HEK293 (cell line): ENCODE measurements at regions not wholly inside any gene's neighbourhood (a gene's known extent, or its start where the extent isn't known, plus 50 kb on each side); places are given as distances from the start of the nearest gene placed in this dataset.

Source experiments
- BCL11A ChIP-seq: fragments of 450-650 bp; formaldehyde crosslinking; IDR thresholded peaks from 2 replicates; pipeline ENCODE4 v1.5.1; 2016; ENCODE audit warnings: low read depth, missing biosample characterization, missing genetic modification characterization
- ZFP41 ChIP-seq: fragments of 450-650 bp; formaldehyde crosslinking; IDR thresholded peaks from 2 replicates; pipeline ENCODE4 v1.5.1; 2016; ENCODE audit warnings: missing biosample characterization, missing genetic modification characterization, borderline replicate concordance
- ZNF350 ChIP-seq: fragments of 450-650 bp; formaldehyde crosslinking; IDR thresholded peaks from 2 replicates; pipeline ENCODE4 v1.5.0; 2017; ENCODE audit warnings: missing biosample characterization, mild to moderate bottlenecking, missing genetic modification characterization
- ZNF558 ChIP-seq: fragments of 450-650 bp; formaldehyde crosslinking; IDR thresholded peaks from 2 replicates; pipeline ENCODE4 v1.5.1; 2016; ENCODE audit warnings: missing biosample characterization, missing genetic modification characterization
- ZNF777 ChIP-seq: fragments of 450-650 bp; formaldehyde crosslinking; IDR thresholded peaks from 2 replicates; pipeline ENCODE4 v1.5.1; 2017; ENCODE audit warnings: missing biosample characterization, missing genetic modification characterization, borderline replicate concordance
- TF ChIP-seq, protein P1 (sequence below): fragments of 450-650 bp; formaldehyde crosslinking; IDR thresholded peaks from 2 replicates; pipeline ENCODE4 v1.5.1; 2016; ENCODE audit warnings: missing biosample characterization, missing genetic modification characterization
- TF ChIP-seq, protein P2 (sequence below): fragments of 450-650 bp; formaldehyde crosslinking; optimal IDR thresholded peaks from 2 replicates; pipeline ENCODE3; 2016; ENCODE audit warnings: missing biosample characterization, mild to moderate bottlenecking, missing genetic modification characterization

DNA sequence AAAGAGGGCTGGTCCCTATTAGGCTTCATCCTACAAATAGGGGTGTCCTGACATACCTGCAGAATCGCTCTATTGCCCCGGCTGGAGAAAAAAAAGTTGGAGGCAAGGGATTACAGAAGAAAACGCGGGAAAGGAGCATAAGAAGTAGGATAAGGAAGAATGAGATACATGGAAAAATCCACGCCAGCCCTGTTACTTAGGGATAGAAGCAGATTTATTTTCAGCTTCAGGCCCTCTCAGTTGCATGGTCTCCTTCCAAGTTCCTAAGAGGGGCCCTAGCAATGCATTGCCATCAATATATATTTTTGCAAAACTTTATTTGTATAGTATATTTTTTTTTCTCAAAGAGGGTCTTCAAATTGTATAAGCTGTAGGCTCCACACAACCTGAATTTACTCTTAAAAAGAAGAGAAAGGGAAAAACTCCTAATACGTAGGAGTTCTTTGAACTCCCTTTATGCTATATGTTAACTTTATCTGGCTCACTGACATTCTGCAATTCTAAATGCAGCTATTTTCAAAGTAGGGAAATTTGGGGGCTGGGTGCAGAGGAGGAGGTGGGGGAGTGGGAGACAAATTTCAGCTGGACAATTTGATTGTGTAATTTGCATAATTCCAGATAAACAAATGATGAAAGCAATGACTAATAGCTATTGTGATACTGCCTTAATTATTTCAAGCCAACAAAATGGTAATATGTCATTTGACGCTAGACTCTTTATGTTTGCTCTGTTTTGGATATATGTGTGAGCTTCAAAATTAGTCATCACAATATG is 137.7 kb upstream of the TRHDE start:
- TF ChIP-seq, protein P1, sequence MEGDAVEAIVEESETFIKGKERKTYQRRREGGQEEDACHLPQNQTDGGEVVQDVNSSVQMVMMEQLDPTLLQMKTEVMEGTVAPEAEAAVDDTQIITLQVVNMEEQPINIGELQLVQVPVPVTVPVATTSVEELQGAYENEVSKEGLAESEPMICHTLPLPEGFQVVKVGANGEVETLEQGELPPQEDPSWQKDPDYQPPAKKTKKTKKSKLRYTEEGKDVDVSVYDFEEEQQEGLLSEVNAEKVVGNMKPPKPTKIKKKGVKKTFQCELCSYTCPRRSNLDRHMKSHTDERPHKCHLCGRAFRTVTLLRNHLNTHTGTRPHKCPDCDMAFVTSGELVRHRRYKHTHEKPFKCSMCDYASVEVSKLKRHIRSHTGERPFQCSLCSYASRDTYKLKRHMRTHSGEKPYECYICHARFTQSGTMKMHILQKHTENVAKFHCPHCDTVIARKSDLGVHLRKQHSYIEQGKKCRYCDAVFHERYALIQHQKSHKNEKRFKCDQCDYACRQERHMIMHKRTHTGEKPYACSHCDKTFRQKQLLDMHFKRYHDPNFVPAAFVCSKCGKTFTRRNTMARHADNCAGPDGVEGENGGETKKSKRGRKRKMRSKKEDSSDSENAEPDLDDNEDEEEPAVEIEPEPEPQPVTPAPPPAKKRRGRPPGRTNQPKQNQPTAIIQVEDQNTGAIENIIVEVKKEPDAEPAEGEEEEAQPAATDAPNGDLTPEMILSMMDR = no peak
- TF ChIP-seq ZNF350 (tag by site-specific recombination) (no peak), BCL11A (tag by site-specific recombination) (no peak), ZFP41 (tag by site-specific recombination) (no peak), ZNF558 (tag by site-specific recombination) (no peak), ZNF777 (no peak)
- TF ChIP-seq, protein P2, sequence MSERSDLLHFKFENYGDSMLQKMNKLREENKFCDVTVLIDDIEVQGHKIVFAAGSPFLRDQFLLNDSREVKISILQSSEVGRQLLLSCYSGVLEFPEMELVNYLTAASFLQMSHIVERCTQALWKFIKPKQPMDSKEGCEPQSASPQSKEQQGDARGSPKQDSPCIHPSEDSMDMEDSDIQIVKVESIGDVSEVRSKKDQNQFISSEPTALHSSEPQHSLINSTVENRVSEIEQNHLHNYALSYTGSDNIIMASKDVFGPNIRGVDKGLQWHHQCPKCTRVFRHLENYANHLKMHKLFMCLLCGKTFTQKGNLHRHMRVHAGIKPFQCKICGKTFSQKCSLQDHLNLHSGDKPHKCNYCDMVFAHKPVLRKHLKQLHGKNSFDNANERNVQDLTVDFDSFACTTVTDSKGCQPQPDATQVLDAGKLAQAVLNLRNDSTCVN (tag by site-specific recombination) = no peak
